ENCODE measurements at regions not wholly inside any gene's neighbourhood (a gene's known extent, or its start where the extent isn't known, plus 50 kb on each side); places are given as distances from the start of the nearest gene placed in this dataset.

GRCh38 chr10:105963334-105963884 is 1201.1 kb downstream of the SORCS1 start:
- H3K4me1 Mint-ChIP-seq: no peaks in the 10 kb centered on the region
- DNase-seq (no peak), ATAC-seq (no peak)
- H3K27ac Mint-ChIP-seq: no peak overlapping the region
- CTCF ChIA-PET: interaction anchor here (1.5 kb wide), 1 partner anchor 13 kb away, joined by 4 read pairs; no protein-coding TSS in a partner anchor
- no peaks in the 10 kb centered on the region for H3K9me3 Mint-ChIP-seq (ENCODE audit: low read depth)
- POLR2A ChIA-PET: no interaction called here
- intact Hi-C loops (cut with DNase I, micrococcal nuclease): no loop called here
- no peaks in the 10 kb centered on the region for H3K36me3 Mint-ChIP-seq (ENCODE audit: low read depth)
- H3K27me3 Mint-ChIP-seq: no peaks in the 10 kb centered on the region
- H3K4me3 Mint-ChIP-seq: no peak overlapping the region

GRCh38 chr10:105956550-105956949 is 1208.0 kb downstream of the SORCS1 start:
- Mint-ChIP-seq H3K27ac (no peak overlapping the region), H3K4me1 (no peaks in the 10 kb centered on the region), H3K4me3 (no peak overlapping the region), H3K9me3 (ENCODE audit: low read depth) (no peaks in the 10 kb centered on the region), H3K36me3 (ENCODE audit: low read depth) (no peaks in the 10 kb centered on the region), H3K27me3 (no peaks in the 10 kb centered on the region)
- ATAC-seq: no peak
- POLR2A ChIA-PET: no interaction called here
- no peak for DNase-seq
- intact Hi-C loops (cut with DNase I, micrococcal nuclease): no loop called here
- CTCF ChIA-PET: no interaction called here

- Mint-ChIP-seq H3K27me3 (no peaks in the 10 kb centered on the region), H3K9me3 (ENCODE audit: low read depth) (no peaks in the 10 kb centered on the region), H3K4me1 (no peaks in the 10 kb centered on the region), H3K27ac (no peak overlapping the region), H3K4me3 (no peak overlapping the region), H3K36me3 (ENCODE audit: low read depth) (no peaks in the 10 kb centered on the region)
- no peak for ATAC-seq
- intact Hi-C loops (cut with DNase I, micrococcal nuclease): loop anchor here in 1 of 2 experiments (5.0 kb wide), 1 partner anchor 618 kb away; no protein-coding TSS in a partner anchor
- ChIA-PET POLR2A (no interaction called here), CTCF (interaction anchor here (0.6 kb wide), 1 partner anchor 219 kb away, joined by 3 read pairs; no protein-coding TSS in a partner anchor)
- DNase-seq: no peak
Observed at GRCh38 chr10:105953861-105954260, 1210.6 kb downstream of the SORCS1 start.

GRCh38 chr10:105953056-105953455 is 1211.5 kb downstream of the SORCS1 start:
- ChIA-PET CTCF (no interaction called here), POLR2A (no interaction called here)
- ATAC-seq (no peak), DNase-seq (no peak)
- intact Hi-C loops (cut with DNase I, micrococcal nuclease): loop anchor here in 1 of 2 experiments (5.0 kb wide), 1 partner anchor 619 kb away; no protein-coding TSS in a partner anchor
- Mint-ChIP-seq H3K4me3 (no peak overlapping the region), H3K9me3 (ENCODE audit: low read depth) (no peaks in the 10 kb centered on the region), H3K27me3 (no peaks in the 10 kb centered on the region), H3K36me3 (ENCODE audit: low read depth) (no peaks in the 10 kb centered on the region), H3K27ac (no peak overlapping the region), H3K4me1 (no peaks in the 10 kb centered on the region)

GRCh38 chr10:105952153-105952552 is 1212.4 kb downstream of the SORCS1 start:
- Mint-ChIP-seq H3K27me3 (no peaks in the 10 kb centered on the region), H3K36me3 (ENCODE audit: low read depth) (no peaks in the 10 kb centered on the region), H3K27ac (no peak overlapping the region), H3K4me1 (no peaks in the 10 kb centered on the region), H3K9me3 (ENCODE audit: low read depth) (no peaks in the 10 kb centered on the region), H3K4me3 (no peak overlapping the region)
- ChIA-PET CTCF (interaction anchor here (1.3 kb wide), 1 partner anchor 234 kb away, joined by 3 read pairs; no protein-coding TSS in a partner anchor), POLR2A (no interaction called here)
- ATAC-seq (no peak), DNase-seq (no peak)
- intact Hi-C loops (cut with DNase I, micrococcal nuclease): loop anchor here in 1 of 2 experiments (5.0 kb wide), 1 partner anchor 620 kb away; no protein-coding TSS in a partner anchor

GRCh38 chr10:105950410-105950809 is 1214.1 kb downstream of the SORCS1 start:
- no peak overlapping the region for H3K27ac Mint-ChIP-seq
- intact Hi-C loops (cut with DNase I, micrococcal nuclease): loop anchor here in 1 of 2 experiments (1.0 to 5.0 kb wide), 2 partner anchors 225 to 622 kb away; no protein-coding TSS in a partner anchor
- no peaks in the 10 kb centered on the region for H3K36me3 Mint-ChIP-seq (ENCODE audit: low read depth)
- no peak overlapping the region for H3K4me3 Mint-ChIP-seq
- no peaks in the 10 kb centered on the region for H3K27me3 Mint-ChIP-seq
- H3K4me1 Mint-ChIP-seq: no peaks in the 10 kb centered on the region
- H3K9me3 Mint-ChIP-seq (ENCODE audit: low read depth): no peaks in the 10 kb centered on the region
- ATAC-seq (no peak), DNase-seq (peak; percentile 49)
- CTCF ChIA-PET: interaction anchor here (1.1 to 1.8 kb wide), 4 partner anchors 8 to 34 kb away, joined by 3 to 7 read pairs (median 4); no protein-coding TSS in a partner anchor
- POLR2A ChIA-PET: no interaction called here

DNA sequence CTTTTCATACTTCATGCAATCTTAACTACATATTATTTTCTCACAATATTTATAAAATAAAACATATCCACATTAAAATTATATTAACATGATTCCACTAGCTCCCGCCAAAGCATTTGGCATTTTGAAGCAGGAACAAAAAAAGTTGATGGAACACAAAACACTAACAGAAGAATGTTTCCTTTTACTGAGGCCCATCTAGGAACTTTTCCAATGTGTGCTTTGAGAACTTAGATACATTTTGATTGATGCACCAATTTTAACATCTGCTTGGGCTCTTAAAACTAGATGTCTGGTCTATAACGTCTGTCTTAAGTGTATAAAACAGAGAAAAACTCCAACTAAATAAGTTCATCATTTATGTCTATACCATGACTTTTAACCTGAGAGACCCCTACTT is 1214.8 kb downstream of the SORCS1 start:
- H3K36me3 Mint-ChIP-seq (ENCODE audit: low read depth): no peaks in the 10 kb centered on the region
- no peaks in the 10 kb centered on the region for H3K27me3 Mint-ChIP-seq
- ATAC-seq (no peak), DNase-seq (no peak)
- no peak overlapping the region for H3K27ac Mint-ChIP-seq
- no peak overlapping the region for H3K4me3 Mint-ChIP-seq
- intact Hi-C loops (cut with DNase I, micrococcal nuclease): loop anchor here in 1 of 2 experiments (1.0 to 5.0 kb wide), 2 partner anchors 226 to 623 kb away; no protein-coding TSS in a partner anchor
- H3K9me3 Mint-ChIP-seq (ENCODE audit: low read depth): no peaks in the 10 kb centered on the region
- H3K4me1 Mint-ChIP-seq: no peaks in the 10 kb centered on the region
- ChIA-PET CTCF (interaction anchor here (1.1 to 1.8 kb wide), 3 partner anchors 8 to 35 kb away, joined by 3 to 7 read pairs (median 3); no protein-coding TSS in a partner anchor), POLR2A (no interaction called here)

DNA sequence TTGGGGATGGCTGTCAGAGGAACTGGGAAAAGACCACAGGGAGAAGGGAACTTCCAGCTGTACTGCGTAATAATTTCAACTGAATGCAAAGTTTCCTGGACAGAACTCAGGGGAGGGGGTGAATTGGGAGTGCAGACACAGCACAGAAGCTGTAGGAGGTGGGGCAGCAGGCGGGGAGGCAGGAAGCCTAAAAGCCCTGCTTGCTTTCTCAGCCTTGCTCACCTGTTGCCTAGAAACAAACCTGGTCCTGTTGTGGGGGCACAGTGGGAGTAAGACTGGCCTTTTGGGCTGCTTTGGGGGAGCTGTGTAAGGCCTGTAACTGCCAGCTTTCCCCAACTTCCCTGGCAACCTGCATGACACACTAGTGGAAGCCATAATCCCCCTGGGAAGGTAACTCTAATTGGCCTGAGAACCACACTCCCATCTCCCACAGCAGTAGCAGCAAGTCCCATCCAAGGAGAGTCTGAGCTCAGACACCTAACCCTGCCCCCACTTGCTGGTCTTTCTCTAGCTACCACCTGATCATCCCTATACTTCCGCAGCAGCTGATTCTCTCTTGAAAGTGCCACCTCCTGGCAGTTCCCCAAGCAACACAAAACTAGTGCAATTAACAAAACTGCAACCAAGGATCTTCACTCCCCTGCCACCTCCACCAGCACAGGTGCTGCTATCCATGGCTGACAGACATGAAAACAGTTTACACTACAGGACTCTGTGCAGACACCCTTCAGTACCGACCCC is 1239.3 kb downstream of the SORCS1 start:
- ATAC-seq: no peak
- H3K36me3 Mint-ChIP-seq (ENCODE audit: low read depth): no peaks in the 10 kb centered on the region
- intact Hi-C loops (cut with DNase I, micrococcal nuclease): no loop called here
- H3K27me3 Mint-ChIP-seq: no peaks in the 10 kb centered on the region
- no peak for DNase-seq
- no peaks in the 10 kb centered on the region for H3K4me1 Mint-ChIP-seq
- POLR2A ChIA-PET: no interaction called here
- H3K4me3 Mint-ChIP-seq: no peak overlapping the region
- CTCF ChIA-PET: no interaction called here
- peaks cover 12% of the 10 kb centered on the region for H3K9me3 Mint-ChIP-seq (ENCODE audit: low read depth)
- H3K27ac Mint-ChIP-seq: no peak overlapping the region

- H3K36me3 Mint-ChIP-seq (ENCODE audit: low read depth): no peaks in the 10 kb centered on the region
- ChIA-PET CTCF (no interaction called here), POLR2A (no interaction called here)
- no peak overlapping the region for H3K27ac Mint-ChIP-seq
- ATAC-seq (no peak), DNase-seq (no peak)
- no peaks in the 10 kb centered on the region for H3K27me3 Mint-ChIP-seq
- intact Hi-C loops (cut with DNase I, micrococcal nuclease): no loop called here
- H3K4me1 Mint-ChIP-seq: no peaks in the 10 kb centered on the region
- H3K9me3 Mint-ChIP-seq (ENCODE audit: low read depth): peaks cover 12% of the 10 kb centered on the region
- H3K4me3 Mint-ChIP-seq: no peak overlapping the region
Observed at GRCh38 chr10:105921348-105921747, 1243.2 kb downstream of the SORCS1 start.

- Mint-ChIP-seq H3K4me3 (no peak overlapping the region), H3K9me3 (ENCODE audit: low read depth) (peaks cover 2% of the 10 kb centered on the region), H3K36me3 (ENCODE audit: low read depth) (no peaks in the 10 kb centered on the region), H3K4me1 (no peaks in the 10 kb centered on the region), H3K27me3 (no peaks in the 10 kb centered on the region), H3K27ac (no peak overlapping the region)
- ChIA-PET CTCF (no interaction called here), POLR2A (no interaction called here)
- DNase-seq (no peak), ATAC-seq (no peak)
- intact Hi-C loops (cut with DNase I, micrococcal nuclease): no loop called here
Observed at GRCh38 chr10:105914432-105914831, 1250.1 kb downstream of the SORCS1 start.

GRCh38 chr10:105908701-105909100 is 1255.8 kb downstream of the SORCS1 start:
- CTCF ChIA-PET: no interaction called here
- no peak overlapping the region for H3K4me3 Mint-ChIP-seq
- DNase-seq: no peak
- H3K4me1 Mint-ChIP-seq: no peaks in the 10 kb centered on the region
- POLR2A ChIA-PET: no interaction called here
- H3K27ac Mint-ChIP-seq: no peak overlapping the region
- H3K27me3 Mint-ChIP-seq: no peaks in the 10 kb centered on the region
- ATAC-seq: no peak
- H3K9me3 Mint-ChIP-seq (ENCODE audit: low read depth): peaks cover 2% of the 10 kb centered on the region
- H3K36me3 Mint-ChIP-seq (ENCODE audit: low read depth): no peaks in the 10 kb centered on the region
- intact Hi-C loops (cut with DNase I, micrococcal nuclease): no loop called here

- H3K27ac Mint-ChIP-seq: no peak overlapping the region
- H3K4me3 Mint-ChIP-seq: no peak overlapping the region
- H3K9me3 Mint-ChIP-seq (ENCODE audit: low read depth): peaks cover 3% of the 10 kb centered on the region
- H3K36me3 Mint-ChIP-seq (ENCODE audit: low read depth): no peaks in the 10 kb centered on the region
- H3K4me1 Mint-ChIP-seq: no peaks in the 10 kb centered on the region
- ATAC-seq: no peak
- intact Hi-C loops (cut with DNase I, micrococcal nuclease): no loop called here
- DNase-seq: no peak
- CTCF ChIA-PET: no interaction called here
- POLR2A ChIA-PET: no interaction called here
- no peaks in the 10 kb centered on the region for H3K27me3 Mint-ChIP-seq
Observed at GRCh38 chr10:105885495-105885894, 1244.4 kb downstream of the SORCS3 start.

All from activated CD4-positive, alpha-beta T cell treated with anti-CD3 and anti-CD28 coated beads for 36 hours (primary cell).